SH-SY5Y (cell line): ENCODE measurements at regions not wholly inside any gene's neighbourhood (a gene's known extent, or its start where the extent isn't known, plus 50 kb on each side); places are given as distances from the start of the nearest gene placed in this dataset.
A peak's percentile ranks its signal among the peaks of the same experiment; 100 is the strongest.

Experiments
- GATA2 ChIP-seq: IDR thresholded peaks from 2 replicates; pipeline ENCODE4 v1.6.1; 2011; ENCODE audit warnings: mild to moderate bottlenecking, low read depth, low read length
- GATA3 ChIP-seq: IDR thresholded peaks from 2 replicates; pipeline ENCODE4 v1.6.1; 2011; ENCODE audit warnings: low read depth, mild to moderate bottlenecking, low read length, moderate library complexity

- TF ChIP-seq GATA3 (no peak), GATA2 (no peak)
Observed at GRCh38 chr16:64181271-64181925, 940.5 kb downstream of the CDH11 start.

GRCh38 chr16:64180136-64180900 is 941.5 kb downstream of the CDH11 start:
- TF ChIP-seq GATA3 (no peak), GATA2 (no peak)

DNA sequence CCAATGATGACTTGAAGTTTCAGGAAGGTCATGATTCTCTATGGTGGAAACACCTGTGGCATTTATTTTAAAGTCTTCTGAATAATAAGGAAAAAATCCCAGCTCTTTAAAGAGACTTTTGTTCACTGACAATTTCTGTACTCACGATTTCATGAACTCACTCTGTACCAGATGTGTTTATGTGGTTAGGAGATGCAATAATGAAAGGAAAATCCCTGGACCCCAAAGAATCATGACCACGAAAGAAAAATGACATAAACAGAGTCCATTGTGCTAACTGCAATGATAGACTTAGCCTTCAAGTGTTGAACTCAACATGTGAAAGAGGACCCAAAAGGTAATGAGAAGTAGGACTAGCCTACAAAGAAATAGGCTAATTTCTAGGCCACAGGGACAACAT is 947.5 kb downstream of the CDH11 start:
- TF ChIP-seq GATA3: no peak
- no peak for TF ChIP-seq GATA2

- TF ChIP-seq GATA3: no peak
- no peak for TF ChIP-seq GATA2
Observed at GRCh38 chr16:64172652-64173051, 949.2 kb downstream of the CDH11 start.

DNA sequence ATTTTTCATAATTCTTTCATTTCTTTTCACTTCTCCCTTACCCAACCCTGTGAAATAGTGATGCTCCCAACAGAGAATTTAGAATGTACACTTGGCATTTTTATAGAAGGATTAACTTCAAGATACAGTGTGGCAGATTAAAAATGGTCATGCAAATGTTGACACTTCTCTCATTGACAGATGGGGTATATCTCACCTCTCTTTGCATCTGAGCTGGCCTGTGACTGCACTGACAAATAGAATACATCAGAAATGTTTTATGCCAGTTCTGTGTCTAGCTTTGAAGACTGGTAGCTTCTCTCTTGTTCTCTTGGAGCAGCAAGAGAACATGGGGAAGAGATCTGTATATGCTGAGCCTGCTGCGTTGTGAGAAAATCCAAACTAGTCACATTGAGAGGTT is 949.6 kb downstream of the CDH11 start:
- TF ChIP-seq GATA3 (no peak), GATA2 (no peak)

DNA sequence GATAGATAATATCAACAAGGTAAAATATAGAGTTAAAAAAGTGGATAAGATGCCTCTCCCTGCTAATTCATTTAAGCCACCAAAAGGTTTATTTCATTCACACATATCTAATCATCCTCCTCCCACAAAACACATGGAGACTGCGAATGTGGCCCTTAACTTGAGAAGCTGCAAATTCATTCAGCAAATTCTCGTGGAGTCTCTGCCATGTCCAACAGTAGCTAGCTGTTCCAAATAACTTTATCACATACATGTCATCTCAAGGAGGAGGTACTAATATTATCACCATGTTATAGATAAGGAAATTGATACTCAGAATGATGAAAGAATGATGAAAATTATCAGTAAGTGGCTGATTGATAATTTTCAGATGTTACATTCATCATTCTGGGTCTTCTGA is 950.2 kb downstream of the CDH11 start:
- no peak for TF ChIP-seq GATA2
- TF ChIP-seq GATA3: no peak

DNA sequence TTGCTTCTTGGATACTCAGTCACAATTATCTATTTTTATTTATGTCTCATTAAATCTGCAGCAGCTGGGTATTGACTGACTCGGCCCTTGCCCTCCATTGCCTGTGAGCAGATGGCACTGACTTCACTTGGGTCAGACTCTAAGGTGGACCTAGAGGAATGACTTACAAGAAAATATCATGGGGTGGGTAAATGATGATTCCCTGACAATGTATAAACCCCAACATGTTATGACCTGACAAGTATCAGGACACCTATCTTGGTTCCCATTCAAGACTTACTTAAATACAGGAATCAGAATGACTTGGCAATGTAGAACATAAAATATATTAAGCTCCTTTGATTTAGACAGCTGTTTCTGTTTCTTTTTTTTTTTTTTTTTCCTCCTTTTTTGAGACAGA is 953.5 kb downstream of the CDH11 start:
- no peak for TF ChIP-seq GATA3
- TF ChIP-seq GATA2: no peak

DNA sequence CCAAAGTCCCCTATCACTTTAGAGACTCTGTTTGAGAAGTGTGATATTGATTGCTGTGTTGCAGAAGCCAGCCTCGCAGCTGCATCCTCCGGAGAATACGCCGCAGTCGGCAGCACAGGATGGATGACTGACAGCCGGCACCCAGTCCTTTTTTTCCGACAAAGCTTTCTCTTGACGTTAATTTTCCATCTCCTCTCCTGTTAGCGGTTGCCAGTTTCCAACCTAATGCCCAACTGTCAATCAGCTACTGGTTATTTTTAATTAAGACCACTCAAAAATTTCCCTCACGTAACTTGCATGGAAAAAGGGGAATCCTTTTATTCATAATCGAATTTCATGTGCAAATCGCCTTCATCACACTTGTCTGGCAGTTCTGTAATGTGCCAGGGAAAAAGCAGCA is 953.9 kb downstream of the CDH11 start:
- no peak for TF ChIP-seq GATA3
- no peak for TF ChIP-seq GATA2

DNA sequence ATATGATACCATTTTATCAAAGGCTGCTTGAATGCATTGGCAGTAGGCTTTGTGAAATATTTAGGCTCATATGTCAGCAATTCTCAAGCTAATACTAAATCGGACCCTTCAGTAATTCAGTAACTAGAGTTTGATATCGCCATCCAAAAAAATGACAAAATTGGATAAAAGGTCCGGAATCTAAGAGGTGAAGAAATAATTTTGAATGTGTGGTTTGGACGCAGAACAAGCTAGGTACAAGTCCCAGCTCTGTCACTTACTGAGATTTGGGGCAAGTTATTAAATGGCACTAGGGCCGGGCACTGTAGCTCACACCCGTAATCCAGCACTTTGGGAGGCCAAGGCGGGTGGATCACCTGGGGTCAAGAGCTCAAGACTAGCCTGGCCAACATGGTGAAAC is 956.5 kb downstream of the CDH11 start:
- TF ChIP-seq GATA2: no peak
- no peak for TF ChIP-seq GATA3

GRCh38 chr16:64162613-64163375 is 959.1 kb downstream of the CDH11 start:
- TF ChIP-seq GATA2: no peak

GRCh38 chr16:64159976-64160375 is 961.9 kb downstream of the CDH11 start:
- TF ChIP-seq GATA3 (no peak), GATA2 (no peak)

DNA sequence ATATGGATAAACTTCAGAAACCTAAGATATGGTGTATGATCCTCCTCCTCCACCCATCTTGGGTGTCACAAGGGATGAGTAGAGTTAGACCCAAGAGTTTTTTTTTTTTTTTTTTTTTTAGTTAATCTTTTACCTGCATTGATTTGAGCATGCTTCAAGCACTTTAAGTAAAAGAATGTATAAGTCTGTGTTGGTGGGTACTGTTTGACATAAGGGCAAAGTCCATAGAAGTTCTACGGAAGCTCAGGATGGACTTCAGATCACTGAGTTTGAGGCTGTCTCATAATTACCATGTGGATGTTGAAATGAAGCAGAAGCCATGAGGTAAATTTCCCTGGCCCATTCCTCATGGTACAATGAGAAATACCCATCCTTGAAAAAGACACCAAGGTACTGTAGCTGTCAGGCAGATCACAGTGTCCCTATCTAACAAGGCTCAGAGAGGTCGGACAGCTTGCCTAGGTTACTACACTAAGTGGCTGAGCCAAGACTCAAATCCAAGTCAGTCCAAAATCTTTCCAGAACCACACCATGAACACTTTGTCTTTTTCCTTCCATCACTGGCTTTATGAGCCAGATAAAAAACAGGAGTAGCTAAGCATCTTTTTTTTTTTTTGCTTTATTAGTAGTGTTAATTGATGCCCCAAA is 962.8 kb downstream of the CDH11 start:
- TF ChIP-seq GATA3: no peak
- no peak for TF ChIP-seq GATA2

- no peak for TF ChIP-seq GATA2
- TF ChIP-seq GATA3: no peak
Observed at GRCh38 chr16:64153718-64154117, 968.1 kb downstream of the CDH11 start.

- TF ChIP-seq GATA2: peak; percentile 80
- peak; percentile 47 for TF ChIP-seq GATA3
Observed at GRCh38 chr16:64151990-64152767, 969.7 kb downstream of the CDH11 start.

- no peak for TF ChIP-seq GATA2
- TF ChIP-seq GATA3: no peak
Observed at GRCh38 chr16:64150193-64150592, 971.7 kb downstream of the CDH11 start.
